Renal cortex interstitium (tissue), 11 donors: ENCODE measurements at regions not wholly inside any gene's neighbourhood (a gene's known extent, or its start where the extent isn't known, plus 50 kb on each side); places are given as distances from the start of the nearest gene placed in this dataset.

ENCODE experiments used
- DNase-seq, 11 donors: peaks; one replicate each; pipeline ENCODE4 v3.0.0-alpha.2; 2013; ENCODE audit warnings: low read depth in 9 of 11, low spot score in 4 of 11; ENCODE audit errors: extremely low read depth in 1 of 11

- DNase-seq = no peak
These were observed 251.7 kb downstream of the SNX10 start for GRCh38 chr7:26543340-26543739.

- DNase-seq = no peak
These were observed 252.3 kb downstream of the SNX10 start for GRCh38 chr7:26543951-26544350.

- DNase-seq = no peak
These were observed 254.9 kb downstream of the SNX10 start for GRCh38 chr7:26546508-26547053.

DNA sequence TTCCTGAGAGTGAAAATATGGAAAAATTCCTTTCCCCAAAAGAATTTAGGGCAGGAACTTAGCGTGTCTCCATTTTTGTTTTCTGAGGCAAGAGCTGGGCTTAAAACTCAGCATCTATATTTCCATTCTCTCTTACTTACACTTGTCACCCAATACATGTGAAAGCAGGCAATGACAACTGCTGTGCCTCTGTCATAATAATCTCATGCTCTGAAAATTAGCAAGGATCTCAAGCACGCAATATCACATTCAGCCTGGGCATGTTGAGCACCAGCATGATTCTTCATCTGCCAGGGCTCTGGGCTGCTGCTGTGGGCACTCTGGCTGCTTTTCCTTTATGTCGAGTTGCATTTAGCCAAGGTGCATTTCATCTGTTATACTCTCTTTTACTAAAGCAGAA, 255.5 kb downstream of the SNX10 start:
- no peak for DNase-seq

DNA sequence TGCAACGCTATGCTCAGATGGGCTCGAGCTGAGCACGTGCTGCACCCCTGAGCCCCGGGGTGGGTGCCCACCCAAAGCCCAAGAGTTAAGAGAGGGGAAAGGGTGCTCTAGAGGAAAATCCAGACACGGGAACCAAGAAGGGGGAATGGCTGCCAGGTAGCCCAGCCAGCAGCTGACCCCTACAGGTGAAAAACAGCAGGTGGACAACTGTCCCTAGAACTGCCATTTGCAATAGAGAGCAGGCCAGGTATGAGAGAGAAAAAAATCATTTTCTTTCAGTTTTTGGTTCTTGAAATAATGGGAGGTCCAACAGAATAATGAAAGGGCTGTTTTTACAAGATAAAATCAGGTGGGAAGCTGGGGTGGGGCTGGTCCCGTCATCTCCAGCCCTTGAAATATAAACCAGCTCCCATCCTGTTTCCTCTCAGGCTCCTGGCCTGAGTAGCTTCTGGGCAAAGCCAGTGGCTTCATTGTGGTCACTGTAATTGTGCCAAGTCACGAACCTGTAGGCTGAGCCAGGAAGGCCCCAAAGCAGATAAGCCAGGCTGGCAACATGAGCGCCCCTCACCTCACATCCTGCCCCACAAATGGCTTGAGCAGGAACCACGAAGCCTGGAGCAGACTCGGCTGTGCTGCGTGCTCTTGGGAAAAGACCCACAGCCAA, 257.8 kb downstream of the SNX10 start:
- DNase-seq = no peak

- DNase-seq = no peak
These were observed 258.8 kb downstream of the SNX10 start for GRCh38 chr7:26550492-26550891.

DNA sequence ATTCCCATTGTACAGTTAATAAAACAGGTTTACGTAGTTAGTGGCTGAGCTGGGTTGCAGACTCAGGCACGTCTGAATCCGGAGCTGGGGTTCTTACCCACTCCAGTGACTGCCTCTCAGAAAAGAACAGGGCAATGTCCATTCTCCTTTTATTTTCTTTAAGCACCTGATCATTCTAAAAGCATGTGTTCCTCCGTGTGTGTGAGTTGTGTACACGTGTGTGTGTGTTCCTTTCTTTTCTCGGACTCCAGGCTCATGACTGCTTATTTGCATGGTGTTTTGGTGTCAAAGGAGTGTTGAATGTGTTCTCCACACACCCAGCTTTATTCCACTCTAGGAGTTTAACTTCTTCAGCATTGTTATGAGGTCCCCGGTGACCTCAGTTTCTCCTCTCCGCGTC, 260.1 kb downstream of the SNX10 start:
- DNase-seq = no peak

GRCh38 chr7:26553128-26553527, 261.5 kb downstream of the SNX10 start:
- no peak for DNase-seq

- DNase-seq = no peak
These were observed 261.9 kb downstream of the SNX10 start for GRCh38 chr7:26553582-26553981.

GRCh38 chr7:26554952-26555351, 263.3 kb downstream of the SNX10 start:
- DNase-seq = no peak

DNA sequence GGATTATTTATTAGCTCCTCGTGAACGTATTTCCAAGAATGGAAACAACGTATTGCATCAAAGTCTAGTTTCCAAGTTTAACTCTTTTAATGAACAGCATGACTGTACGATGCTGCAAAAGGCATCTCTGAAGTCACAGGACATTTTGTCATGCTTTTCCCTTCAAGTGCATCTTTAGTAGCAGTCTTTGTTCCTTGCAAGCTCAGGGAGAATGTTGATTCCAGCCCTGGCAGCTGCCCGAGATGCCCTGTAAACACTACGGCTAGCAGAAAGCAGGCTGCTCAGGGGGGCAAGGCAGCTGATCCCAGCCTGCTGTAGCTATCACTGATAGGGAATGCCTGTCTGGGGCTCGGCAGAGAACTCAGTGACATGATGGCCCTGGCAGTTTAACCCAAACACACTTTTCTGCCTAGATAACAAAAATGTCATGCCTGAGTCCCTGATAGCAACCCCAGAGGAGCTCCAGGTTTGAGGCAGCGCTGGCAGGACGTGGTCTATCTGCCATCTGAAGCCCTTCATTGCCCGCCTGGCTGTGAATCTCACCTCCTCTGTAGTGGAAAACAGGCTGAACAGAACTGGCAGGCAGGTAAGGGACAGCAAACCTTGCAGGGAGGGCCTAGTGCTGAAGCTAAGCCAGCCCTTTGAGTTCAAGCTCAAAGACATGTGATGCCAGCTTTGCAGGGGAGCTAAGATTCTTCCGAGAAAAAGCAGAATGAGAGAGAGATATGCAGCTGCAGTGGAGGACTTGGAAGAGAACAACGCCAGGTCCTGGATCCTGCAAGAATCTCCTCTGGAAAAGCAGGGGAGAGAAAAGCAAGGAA, 264.6 kb downstream of the SNX10 start:
- DNase-seq = no peak

- DNase-seq = peak in 7 of 11 donors; percentile 47 to 68 (median 57)
These were observed 269.0 kb downstream of the SNX10 start for GRCh38 chr7:26560526-26561256.

DNA sequence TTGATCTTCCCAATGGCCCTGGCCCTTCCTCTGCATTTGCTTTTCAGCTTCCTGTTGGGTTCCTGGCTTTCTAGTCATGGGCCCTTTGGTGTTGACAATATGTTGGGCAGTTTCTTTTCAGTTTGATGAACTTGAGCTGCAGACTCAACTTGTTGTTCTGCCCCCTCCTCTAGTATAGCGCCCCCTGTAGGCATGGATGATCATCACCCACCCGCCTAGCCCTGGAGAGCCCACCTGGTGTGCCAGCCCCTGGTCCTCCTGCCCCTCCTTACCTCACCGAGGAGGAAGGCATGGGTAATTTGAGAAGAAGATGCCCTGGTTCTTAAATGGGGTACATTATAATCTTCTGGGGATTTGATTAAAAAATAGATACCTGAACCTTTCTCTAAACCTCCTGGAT, 271.2 kb downstream of the SNX10 start:
- DNase-seq = no peak

DNA sequence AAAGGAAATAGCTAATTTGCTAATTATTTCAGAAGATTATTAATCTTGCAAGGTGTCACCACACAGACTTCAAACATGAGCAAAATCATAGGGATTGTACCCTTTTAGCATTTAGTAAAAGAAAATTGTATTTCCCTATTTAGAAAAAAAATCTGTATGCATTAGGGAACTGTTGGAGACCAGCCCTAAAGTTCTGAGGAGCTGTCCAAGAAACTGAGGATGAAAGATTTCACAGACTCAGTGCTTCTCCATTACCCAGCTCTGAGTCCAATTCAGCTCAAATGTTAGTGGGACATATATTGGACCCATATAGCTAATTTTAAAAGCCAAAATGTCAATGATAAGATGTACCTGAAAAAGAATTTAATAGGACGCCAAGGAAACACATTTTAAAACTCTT, 271.7 kb downstream of the SNX10 start:
- no peak for DNase-seq

- DNase-seq = no peak
These were observed 275.6 kb downstream of the SNX10 start for GRCh38 chr7:26567266-26567665.

DNA sequence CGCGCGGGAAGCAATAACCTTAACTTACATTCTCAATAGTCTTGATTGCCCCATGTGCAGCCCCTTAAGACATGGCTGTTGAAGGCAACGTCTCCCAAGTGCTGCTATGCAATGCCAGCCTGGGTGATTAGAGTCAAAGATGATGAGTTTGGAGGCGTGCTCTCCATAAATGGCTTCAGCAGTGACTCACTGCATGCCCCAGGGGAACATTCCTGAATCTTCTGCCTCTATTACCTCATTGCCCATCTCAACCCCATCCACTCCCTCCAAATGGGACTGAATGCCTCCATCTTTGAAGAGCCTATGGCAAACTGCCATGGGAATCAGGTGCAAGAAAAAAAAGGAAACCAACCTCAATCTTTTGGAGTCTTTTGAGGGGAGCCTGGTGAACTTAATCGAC, 282.8 kb downstream of the SNX10 start:
- DNase-seq = no peak

DNA sequence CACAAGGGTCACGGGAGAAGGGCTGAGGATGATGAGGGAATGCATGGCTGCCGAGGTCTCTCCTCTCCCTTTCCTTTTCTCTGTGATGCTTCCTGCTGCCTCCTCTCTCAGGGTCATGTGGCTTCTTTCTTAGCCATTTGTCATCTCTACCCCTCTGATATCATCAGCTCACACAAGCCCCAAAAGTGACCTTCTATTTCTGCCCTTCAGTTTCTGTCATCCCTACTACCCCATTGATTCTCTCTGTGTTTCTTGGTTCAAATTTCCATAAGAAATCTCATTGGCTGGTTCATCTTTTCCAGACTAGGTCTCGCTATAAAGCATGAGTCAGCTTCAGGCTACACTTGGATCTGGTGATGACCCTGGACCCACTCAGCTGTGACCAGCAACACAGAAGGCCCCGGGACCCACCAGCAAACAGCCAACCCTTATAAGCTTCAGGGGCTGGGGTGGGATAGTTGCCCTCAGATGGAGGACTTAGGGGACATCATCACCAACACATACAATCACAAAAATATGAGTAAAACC, 284.3 kb downstream of the SKAP2 start:
- DNase-seq = no peak

GRCh38 chr7:26580711-26581110, 283.7 kb downstream of the SKAP2 start:
- no peak for DNase-seq

DNA sequence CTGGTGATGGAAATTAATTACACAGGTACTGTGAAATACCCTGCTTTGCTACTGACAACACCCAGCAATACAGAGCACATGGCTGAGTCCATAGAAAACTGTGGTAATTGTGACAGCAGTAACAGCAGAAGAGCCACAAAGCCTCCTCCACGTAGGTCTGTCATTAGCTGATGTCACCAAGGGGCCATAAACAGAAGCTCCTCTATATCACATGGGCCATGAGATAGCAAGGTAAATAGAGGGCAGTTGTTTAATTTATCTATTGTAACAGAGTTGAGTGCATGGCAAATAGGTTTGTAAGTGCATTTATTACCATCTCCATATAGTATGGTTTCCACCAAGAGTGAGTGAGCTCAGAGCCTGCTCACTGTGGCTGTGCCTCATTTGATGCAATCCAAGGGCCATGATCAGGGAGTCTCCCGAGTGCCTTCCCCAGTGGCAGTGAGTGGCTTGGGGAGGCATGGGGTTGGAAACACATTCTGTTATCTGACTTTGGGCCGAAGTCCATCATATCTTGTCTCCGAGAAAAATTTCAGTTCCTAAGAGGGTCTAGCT, 281.2 kb downstream of the SKAP2 start:
- DNase-seq = no peak
